ENCODE measurements at regions not wholly inside any gene's neighbourhood (a gene's known extent, or its start where the extent isn't known, plus 50 kb on each side); places are given as distances from the start of the nearest gene placed in this dataset.

GRCh38 chr1:164953815-164954214 lies 394.8 kb downstream of the PBX1 start:
- H3K36me3 ChIP-seq (ENCODE audit: control insufficient read depth, insufficient read depth, low read length) = no peaks in the 10 kb centered on the region
- TF ChIP-seq CTCF (IDR thresholded peaks at IDR 0.05; ENCODE audit: insufficient read depth, low read length, poor library complexity, severe bottlenecking) = no peak
- DNase-seq (ENCODE audit: extremely low read depth, insufficient read length) = no peak
- H3K27me3 ChIP-seq (replicated peaks; ENCODE audit: control insufficient read depth, insufficient read depth, low read length) = no peaks in the 10 kb centered on the region
- no peak overlapping the region for H3K4me3 ChIP-seq (replicated peaks; ENCODE audit: low read depth, low read length)

- no peak for DNase-seq (ENCODE audit: extremely low read depth, insufficient read length)
- Histone ChIP-seq H3K27me3 (replicated peaks; ENCODE audit: control insufficient read depth, insufficient read depth, low read length) (no peaks in the 10 kb centered on the region), H3K36me3 (ENCODE audit: control insufficient read depth, insufficient read depth, low read length) (no peaks in the 10 kb centered on the region), H3K4me3 (replicated peaks; ENCODE audit: low read depth, low read length) (no peak overlapping the region)
- no peak for TF ChIP-seq CTCF (IDR thresholded peaks at IDR 0.05; ENCODE audit: insufficient read depth, low read length, poor library complexity, severe bottlenecking)
These were observed 394.1 kb downstream of the PBX1 start for GRCh38 chr1:164953098-164953497.

GRCh38 chr1:164951508-164951907 lies 392.5 kb downstream of the PBX1 start:
- Histone ChIP-seq H3K36me3 (ENCODE audit: control insufficient read depth, insufficient read depth, low read length) (no peaks in the 10 kb centered on the region), H3K27me3 (replicated peaks; ENCODE audit: control insufficient read depth, insufficient read depth, low read length) (no peaks in the 10 kb centered on the region), H3K4me3 (replicated peaks; ENCODE audit: low read depth, low read length) (no peak overlapping the region)
- DNase-seq (ENCODE audit: extremely low read depth, insufficient read length) = no peak
- no peak for TF ChIP-seq CTCF (IDR thresholded peaks at IDR 0.05; ENCODE audit: insufficient read depth, low read length, poor library complexity, severe bottlenecking)

GRCh38 chr1:164950541-164950986 lies 391.6 kb downstream of the PBX1 start:
- DNase-seq (ENCODE audit: extremely low read depth, insufficient read length) = no peak

GRCh38 chr1:164949771-164950471 lies 390.9 kb downstream of the PBX1 start:
- Histone ChIP-seq H3K36me3 (ENCODE audit: control insufficient read depth, insufficient read depth, low read length) (no peaks in the 10 kb centered on the region), H3K4me3 (replicated peaks; ENCODE audit: low read depth, low read length) (no peak overlapping the region), H3K27me3 (replicated peaks; ENCODE audit: control insufficient read depth, insufficient read depth, low read length) (no peaks in the 10 kb centered on the region)
- no peak for TF ChIP-seq CTCF (IDR thresholded peaks at IDR 0.05; ENCODE audit: insufficient read depth, low read length, poor library complexity, severe bottlenecking)
- no peak for DNase-seq (ENCODE audit: extremely low read depth, insufficient read length)

More at GRCh38 chr1:164950541-164950986, 391.6 kb downstream of the PBX1 start:
- Histone ChIP-seq H3K4me3 (replicated peaks; ENCODE audit: low read depth, low read length) (no peak overlapping the region), H3K36me3 (ENCODE audit: control insufficient read depth, insufficient read depth, low read length) (no peaks in the 10 kb centered on the region), H3K27me3 (replicated peaks; ENCODE audit: control insufficient read depth, insufficient read depth, low read length) (no peaks in the 10 kb centered on the region)
- no peak for TF ChIP-seq CTCF (IDR thresholded peaks at IDR 0.05; ENCODE audit: insufficient read depth, low read length, poor library complexity, severe bottlenecking)

All from GM06990 (cell line).